SU-DHL-6 (cell line): ENCODE measurements at regions not wholly inside any gene's neighbourhood (a gene's known extent, or its start where the extent isn't known, plus 50 kb on each side); places are given as distances from the start of the nearest gene placed in this dataset.

ENCODE experiments used
- H2AFZ ChIP-seq: fragments of 200-600 bp; sonication (generic); 2 replicates; pipeline ENCODE4 v1.6.1; 2014; ENCODE audit warnings: low read depth, mild to moderate bottlenecking, moderate library complexity, mixed read lengths, antibody characterized with exemption, low read length; ENCODE audit not compliant: severe bottlenecking
- H3F3A ChIP-seq: fragments of 200-600 bp; shearing (Covaris generic); 2 replicates; pipeline ENCODE4 v1.6.0; 2016; ENCODE audit warnings: antibody characterized with exemption, mild to moderate bottlenecking; ENCODE audit not compliant: insufficient read depth
- H3K27ac ChIP-seq: fragments of 200-600 bp; sonication (generic); 2 replicates; pipeline ENCODE4 v1.5.1; 2016; ENCODE audit warnings: low read depth, mild to moderate bottlenecking, low read length, moderate library complexity, mixed read lengths
- H3K27me3 ChIP-seq: fragments of 200-600 bp; sonication (generic), shearing (Covaris generic); 2 replicates; pipeline ENCODE4 v1.6.0; 2014; ENCODE audit warnings: mild to moderate bottlenecking, low read length
- H3K36me3 ChIP-seq: fragments of 200-600 bp; sonication (generic); 2 replicates; pipeline ENCODE4 v1.6.1; 2014; ENCODE audit warnings: mild to moderate bottlenecking, low read length, mixed read lengths
- H3K4me2 ChIP-seq: fragments of 300-600, 200-600 bp; shearing (Covaris generic), sonication (generic); 2 replicates; pipeline ENCODE4 v1.6.0; 2014; ENCODE audit warnings: low read length, low read depth, mild to moderate bottlenecking; ENCODE audit not compliant: poor library complexity, severe bottlenecking
- H3K4me3 ChIP-seq: fragments of 200-600 bp; sonication (generic); 2 replicates; pipeline ENCODE4 v1.5.1; 2014; ENCODE audit warnings: antibody characterized with exemption, low read length, mild to moderate bottlenecking, mixed read lengths; ENCODE audit not compliant: insufficient read depth, poor library complexity, severe bottlenecking
- H3K79me2 ChIP-seq: fragments of 200-600 bp; sonication (generic); 2 replicates; pipeline ENCODE4 v1.6.1; 2014; ENCODE audit warnings: mild to moderate bottlenecking, low read length, moderate library complexity; ENCODE audit not compliant: insufficient read depth
- H3K9ac ChIP-seq: fragments of 200-600 bp; sonication (generic); 2 replicates; pipeline ENCODE4 v1.7.0; 2014; ENCODE audit warnings: mild to moderate bottlenecking, low read length
- H3K9me2 ChIP-seq: fragments of 200-600 bp; sonication (generic); replicated peaks from 2 replicates; pipeline ENCODE4 v1.6.1; 2014; ENCODE audit warnings: low read length; ENCODE audit not compliant: insufficient read depth
- H3K9me3 ChIP-seq: fragments of 200-600 bp; sonication (generic); 2 replicates; pipeline ENCODE4 v1.6.1; 2014; ENCODE audit warnings: low read length, mixed read lengths; ENCODE audit not compliant: insufficient read depth
- H4K20me1 ChIP-seq: fragments of 200-600 bp; sonication (generic); 2 replicates; pipeline ENCODE4 v1.6.1; 2014; ENCODE audit warnings: low read depth, mild to moderate bottlenecking, antibody characterized with exemption, low read length, moderate library complexity, mixed read lengths
- CTCF ChIP-seq: fragments of 200-600 bp; sonication (generic); IDR thresholded peaks from one replicate; pipeline ENCODE4 v1.5.1; 2017; ENCODE audit warnings: antibody characterized with exemption, mild to moderate bottlenecking, low read length, moderate library complexity; ENCODE audit not compliant: insufficient read depth, poor library complexity, severe bottlenecking
- EZH2phosphoT487 ChIP-seq: fragments of 200-600 bp; sonication (generic), shearing (Covaris generic); conservative IDR thresholded peaks from 2 replicates; pipeline ENCODE4 v1.6.1; 2018; ENCODE audit warnings: mild to moderate bottlenecking, antibody characterized with exemption, low read length, moderate library complexity, mixed read lengths

- Histone ChIP-seq H3F3A (no peaks in the 10 kb centered on the region), H3K27ac (no peak overlapping the region), H3K4me2 (no peak overlapping the region), H3K9me2 (no peaks in the 10 kb centered on the region; the same call in 1 of the 2 replicates), H3K36me3 (no peaks in the 10 kb centered on the region), H3K79me2 (no peaks in the 10 kb centered on the region), H3K27me3 (no peaks in the 10 kb centered on the region), H3K4me3 (no peak overlapping the region), H3K9me3 (no peaks in the 10 kb centered on the region), H3K9ac (no peak overlapping the region), H4K20me1 (no peaks in the 10 kb centered on the region), H2AFZ (no peak overlapping the region)
- TF ChIP-seq CTCF, result no peak
These were observed 1019.8 kb upstream of the ATXN7L3B start for GRCh38 chr12:73517859-73518258.

- Histone ChIP-seq H3K79me2 (no peaks in the 10 kb centered on the region), H2AFZ (no peak overlapping the region), H3K27ac (no peak overlapping the region), H3K27me3 (no peaks in the 10 kb centered on the region), H3K4me3 (no peak overlapping the region), H3K4me2 (no peak overlapping the region), H3K9me3 (no peaks in the 10 kb centered on the region), H3K9ac (no peak overlapping the region), H3K9me2 (no peaks in the 10 kb centered on the region), H3K36me3 (no peaks in the 10 kb centered on the region), H4K20me1 (no peaks in the 10 kb centered on the region), H3F3A (no peaks in the 10 kb centered on the region)
- no peak for TF ChIP-seq CTCF
- no peak for TF ChIP-seq EZH2phosphoT487
These were observed 1008.4 kb upstream of the ATXN7L3B start for GRCh38 chr12:73529231-73529630.

GRCh38 chr12:73529954-73530353 is 1007.7 kb upstream of the ATXN7L3B start:
- H3K27ac ChIP-seq, result no peak overlapping the region
- H3K9me2 ChIP-seq, result no peaks in the 10 kb centered on the region
- no peaks in the 10 kb centered on the region for H3K27me3 ChIP-seq
- no peak overlapping the region for H3K4me3 ChIP-seq
- no peak overlapping the region for H3K4me2 ChIP-seq
- H3K79me2 ChIP-seq, result no peaks in the 10 kb centered on the region
- H3K36me3 ChIP-seq, result no peaks in the 10 kb centered on the region
- no peak overlapping the region for H3K9ac ChIP-seq
- H3K9me3 ChIP-seq, result no peaks in the 10 kb centered on the region
- TF ChIP-seq CTCF (no peak), EZH2phosphoT487 (no peak)
- no peak overlapping the region for H2AFZ ChIP-seq
- no peaks in the 10 kb centered on the region for H4K20me1 ChIP-seq
- no peaks in the 10 kb centered on the region for H3F3A ChIP-seq

GRCh38 chr12:73531752-73532151 is 1005.9 kb upstream of the ATXN7L3B start:
- no peaks in the 10 kb centered on the region for H4K20me1 ChIP-seq
- no peaks in the 10 kb centered on the region for H3K79me2 ChIP-seq
- no peaks in the 10 kb centered on the region for H3K9me3 ChIP-seq
- H3K9ac ChIP-seq, result no peak overlapping the region
- H3K27ac ChIP-seq, result no peak overlapping the region
- H3K36me3 ChIP-seq, result no peaks in the 10 kb centered on the region
- H2AFZ ChIP-seq, result no peak overlapping the region
- TF ChIP-seq EZH2phosphoT487 (no peak), CTCF (no peak)
- H3K4me3 ChIP-seq, result no peak overlapping the region
- no peak overlapping the region for H3K4me2 ChIP-seq
- H3F3A ChIP-seq, result no peaks in the 10 kb centered on the region
- no peaks in the 10 kb centered on the region for H3K27me3 ChIP-seq
- H3K9me2 ChIP-seq, result no peaks in the 10 kb centered on the region
